HepG2 (cell line): ENCODE measurements at regions not wholly inside any gene's neighbourhood (a gene's known extent, or its start where the extent isn't known, plus 50 kb on each side); places are given as distances from the start of the nearest gene placed in this dataset.

Experiments used
- ATAC-seq: fragments of 200-7000 bp; cut with Tn5 transposase; 3 replicates; pipeline ENCODE4 v1.9.1; 2020; ENCODE audit warnings: mild to moderate bottlenecking, moderate library complexity
- BruUV-seq: library from RNA; stranded (reverse); fragments of 400-500 nt; replicated peaks from 2 replicates; lab custom pipeline; 2021; lab: Mats Ljungman, UMichigan
- CTCF ChIA-PET: fragments of 300-600 bp; formaldehyde crosslinking; extraction: SDS; loops from one replicate; lab custom pipeline; 2021; ENCODE audit warnings: low total read pairs, inconsistent platforms, low intra/inter-chr PET ratio; lab: Yijun Ruan, JAX
- POLR2A ChIA-PET: fragments of 350-600 bp; sonication (Branson Sonifier 250); formaldehyde crosslinking; loops from one replicate; lab custom pipeline; 2020; ENCODE audit warnings: antibody characterized with exemption, inconsistent platforms; lab: Yijun Ruan, JAX
- DNase-seq: peaks from one replicate; pipeline ENCODE4 v3.0.0-alpha.2; 2015; ENCODE audit warnings: low spot score
- FAIRE-seq: peaks from 3 replicates; lab custom pipeline; 2011; peaks lifted over from hg19 to GRCh38; lab: Jason Lieb, UNC
- H2AFZ ChIP-seq: one replicate; pipeline ENCODE4 v1.6.1; 2011; ENCODE audit warnings: low read length, inconsistent platforms
- H3K27ac ChIP-seq: fragments of 300-600 bp; 3 replicates; pipeline ENCODE4 v1.8.0; 2011; ENCODE audit warnings: mixed run types, mild to moderate bottlenecking, mixed read lengths, low read length, inconsistent platforms; ENCODE audit not compliant: insufficient read depth; ENCODE audit errors: extremely low read length
- H3K27me3 ChIP-seq, 2 experiments: fragments of 200-600 bp in 1 of 2; 2 replicates in 1 of 2; 3 replicates in 1 of 2; pipeline versions ENCODE4 v1.6.0 to v1.8.0; 2011; ENCODE audit warnings: low read length in 2 of 2, mild to moderate bottlenecking in 2 of 2, moderate library complexity in 2 of 2, inconsistent platforms in 1 of 2; ENCODE audit not compliant: insufficient read depth in 2 of 2, control insufficient read depth in 1 of 2
- H3K36me3 ChIP-seq, 2 experiments: fragments of 200-600 bp in 1 of 2; replicated peaks in 1 of 2; 2 replicates in 1 of 2; 3 replicates in 1 of 2; pipeline versions ENCODE4 v1.5.1 to v1.8.0; 2011; ENCODE audit warnings: low read length in 2 of 2, inconsistent platforms in 1 of 2; ENCODE audit not compliant: insufficient read depth in 2 of 2, control insufficient read depth in 1 of 2
- H3K4me1 ChIP-seq: 2 replicates; pipeline ENCODE4 v1.5.1; 2012; ENCODE audit warnings: low read length, inconsistent platforms; ENCODE audit not compliant: insufficient read depth
- H3K4me2 ChIP-seq: 2 replicates; pipeline ENCODE4 v1.6.0; 2011; ENCODE audit warnings: low read depth, low read length, inconsistent platforms
- H3K4me3 ChIP-seq, 3 experiments: fragments of 200-600 bp in 1 of 3; sonication (generic), shearing (Covaris generic) in 1 of 3; replicated peaks in 1 of 3; 2 replicates each; pipeline ENCODE4 v1.5.1; 2011 to 2016; ENCODE audit warnings: low read length in 3 of 3, inconsistent platforms in 2 of 3, low read depth in 2 of 3, mild to moderate bottlenecking in 2 of 3, control low read depth in 1 of 3, mixed read lengths in 1 of 3; ENCODE audit not compliant: insufficient read depth in 1 of 3
- H3K79me2 ChIP-seq: one replicate; pipeline ENCODE4 v1.6.1; 2011; ENCODE audit warnings: low read length, inconsistent platforms; ENCODE audit not compliant: insufficient read depth
- H3K9ac ChIP-seq: 2 replicates; pipeline ENCODE4 v1.6.0; 2011; ENCODE audit warnings: mild to moderate bottlenecking, low read depth, low read length, inconsistent platforms; ENCODE audit not compliant: insufficient read depth
- H3K9me3 ChIP-seq: 2 replicates; pipeline ENCODE4 v1.5.1; 2012; ENCODE audit warnings: mild to moderate bottlenecking, low read length
- H4K20me1 ChIP-seq: 2 replicates; pipeline ENCODE4 v1.6.0; 2011; ENCODE audit warnings: inconsistent platforms, mild to moderate bottlenecking, low read length, moderate library complexity; ENCODE audit not compliant: insufficient read depth
- FOXK2 ChIP-seq: fragments of 450-650 bp; IDR thresholded peaks from 2 replicates; pipeline ENCODE4 v1.6.1; 2016
- GFI1 ChIP-seq: sonication (generic); formaldehyde crosslinking; IDR thresholded peaks from 2 replicates; pipeline ENCODE4 v1.5.0; 2020; ENCODE audit warnings: missing genetic modification reagents, mild to moderate bottlenecking, borderline replicate concordance
- HIVEP1 ChIP-seq: sonication (generic); formaldehyde crosslinking; IDR thresholded peaks from 2 replicates; pipeline ENCODE4 v1.4.0; 2020; ENCODE audit warnings: mild to moderate bottlenecking, missing genetic modification reagents
- KDM4B ChIP-seq: sonication (generic); formaldehyde crosslinking; IDR thresholded peaks from 2 replicates; pipeline ENCODE4 v1.4.0; 2020; ENCODE audit warnings: missing genetic modification reagents
- SATB2 ChIP-seq: sonication (generic); formaldehyde crosslinking; IDR thresholded peaks from 2 replicates; pipeline ENCODE4 v1.5.0; 2020; ENCODE audit warnings: missing genetic modification reagents
- U2AF2 ChIP-seq: fragments of 200-400 bp; formaldehyde crosslinking; IDR thresholded peaks from 2 replicates; pipeline ENCODE4 v1.6.1; 2017; ENCODE audit warnings: low read depth, mild to moderate bottlenecking, low read length
- ZNF263 ChIP-seq: sonication (generic); formaldehyde crosslinking; IDR thresholded peaks from 2 replicates; pipeline ENCODE4 v1.4.0; 2020; ENCODE audit warnings: missing genetic modification reagents
- ZNF556 ChIP-seq: sonication (generic); formaldehyde crosslinking; IDR thresholded peaks from 2 replicates; pipeline ENCODE4 v1.4.0; 2020; ENCODE audit warnings: mild to moderate bottlenecking, missing genetic modification reagents, borderline replicate concordance
- ZNF773 ChIP-seq: sonication (generic); formaldehyde crosslinking; IDR thresholded peaks from 2 replicates; pipeline ENCODE4 v1.4.0; 2020; ENCODE audit warnings: missing genetic modification reagents, borderline replicate concordance
- ZNF781 ChIP-seq: sonication (generic); formaldehyde crosslinking; IDR thresholded peaks from 2 replicates; pipeline ENCODE4 v1.5.1; 2020; ENCODE audit warnings: borderline replicate concordance, mild to moderate bottlenecking, missing genetic modification reagents; ENCODE audit errors: not compliant biosample characterization
- WGBS: methylation state at CpG from one replicate; pipeline ENCODE4 v1.1.6; 2017; ENCODE audit warnings: low lambda C conversion rate; 5-methylcytosine and 5-hydroxymethylcytosine counted together
- in situ Hi-C: cut with HindIII; loops from 2 replicates; pipeline ENCODE4 v1.10.0; 2017; ENCODE audit warnings: low pct_unique_long_range_greater_than_20kb; ENCODE audit not compliant: extremely low pct_ligation_motif_present
- intact Hi-C: fragments of 100-400 bp; cut with micrococcal nuclease; formaldehyde crosslinking; loops from one replicate; pipeline ENCODE4 v1.10.0; 2022; ENCODE audit not compliant: unreplicated experiment
- TF ChIP-seq, protein P1 (sequence below), 2 experiments: sonication (generic) in 1 of 2; formaldehyde crosslinking in 1 of 2; IDR thresholded peaks; 2 replicates each; pipeline versions ENCODE4 v1.5.1 to v1.6.1; 2011 to 2020; ENCODE audit warnings: borderline replicate concordance in 1 of 2, low read depth in 1 of 2, low read length in 1 of 2, mild to moderate bottlenecking in 1 of 2, missing genetic modification reagents in 1 of 2, moderate library complexity in 1 of 2
- TF ChIP-seq, protein P2 (sequence below): sonication (generic); formaldehyde crosslinking; IDR thresholded peaks from 2 replicates; pipeline ENCODE4 v1.4.0; 2020; ENCODE audit warnings: mild to moderate bottlenecking, missing genetic modification reagents

DNA sequence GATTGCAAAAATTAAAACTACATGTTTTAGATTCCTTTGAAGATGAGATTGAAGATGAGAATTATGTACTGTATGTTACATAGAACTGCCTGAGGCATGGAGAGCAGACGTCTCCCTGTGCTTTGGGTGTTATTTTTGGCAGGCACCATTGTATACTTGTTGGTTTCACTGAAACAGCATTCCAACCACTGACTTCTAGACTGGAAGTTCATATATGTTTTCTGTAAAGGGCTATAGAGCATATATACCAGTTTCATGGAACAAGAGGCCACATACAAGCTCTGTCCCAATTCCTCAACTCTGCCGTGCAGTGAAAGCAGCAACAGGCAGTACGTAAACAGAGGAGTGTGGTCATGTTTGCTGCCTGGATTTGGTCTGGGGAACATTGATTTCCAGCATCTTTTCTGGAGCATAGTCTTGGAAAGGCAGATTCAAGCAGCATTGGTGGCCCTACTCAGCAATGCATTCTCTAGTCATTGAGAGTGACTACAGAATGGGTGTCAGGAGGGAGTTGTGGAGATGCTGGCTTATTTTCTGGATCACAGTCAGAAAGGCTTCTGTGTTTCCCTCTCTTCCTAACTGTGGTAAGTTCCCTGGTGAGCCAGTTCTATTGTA lies 57.6 kb upstream of the CNTN1 start:
- Histone ChIP-seq H3K36me3 (no peaks in the 10 kb centered on the region), H3K9me3 (no peaks in the 10 kb centered on the region; the same call in 1 of the 2 replicates), H4K20me1 (no peaks in the 10 kb centered on the region), H3K27me3 (no peaks in the 10 kb centered on the region), H3K79me2 (no peaks in the 10 kb centered on the region), H3K4me2 (no peak overlapping the region), H2AFZ (no peak overlapping the region), H3K4me1 (no peaks in the 10 kb centered on the region), H3K9ac (no peak overlapping the region), H3K4me3 (no peak overlapping the region), H3K27ac (no peak overlapping the region)
- TF ChIP-seq GFI1 (CRISPR knock-in tag) (no peak), ZNF773 (CRISPR knock-in tag) (no peak), ZNF781 (CRISPR knock-in tag) (no peak), U2AF2 (no peak), KDM4B (CRISPR knock-in tag) (no peak), HIVEP1 (no peak), ZNF263 (CRISPR knock-in tag) (no peak), SATB2 (no peak)
- ChIA-PET POLR2A (no interaction called here), CTCF (no interaction called here)
- WGBS = 11% methylated on average over 3 of the region's 3 CpGs
- BruUV-seq = no TSS peak
- intact Hi-C loops (no loop called here), in situ Hi-C loops (no loop called here)
- DNase-seq (no peak), FAIRE-seq (no peak), ATAC-seq (no peak)

DNA sequence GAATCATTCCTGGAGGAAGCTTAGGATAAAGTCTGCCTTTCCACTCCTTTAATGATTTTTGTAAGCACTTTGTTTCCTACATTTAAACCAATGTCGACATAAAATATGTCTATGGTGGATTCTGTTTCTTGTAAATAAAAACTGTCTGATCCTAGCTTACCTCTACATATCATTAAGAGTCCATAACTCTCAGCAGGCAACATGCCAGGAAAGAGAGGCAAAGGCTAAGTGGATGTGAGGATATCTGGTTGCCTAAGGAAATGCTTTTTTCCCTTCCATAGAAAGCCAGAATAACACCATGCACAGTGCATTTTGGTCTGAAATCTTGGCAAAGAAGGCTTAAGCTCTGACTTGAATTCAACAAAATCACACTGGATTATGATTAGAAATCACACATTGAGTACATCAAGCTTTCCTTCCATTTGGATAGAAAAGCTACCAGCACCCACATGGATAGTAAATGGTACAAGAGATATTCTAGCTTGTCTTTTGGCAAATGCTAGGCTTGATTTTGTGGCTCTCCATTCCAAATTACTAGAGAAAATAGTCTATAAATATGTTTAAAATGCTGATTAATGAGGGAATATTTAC lies 57.0 kb upstream of the CNTN1 start:
- Histone ChIP-seq H3K4me3 (no peak overlapping the region), H3K27ac (no peak overlapping the region), H3K4me2 (no peak overlapping the region), H2AFZ (no peak overlapping the region), H3K36me3 (no peaks in the 10 kb centered on the region), H3K4me1 (no peaks in the 10 kb centered on the region), H3K9ac (no peak overlapping the region), H3K9me3 (no peaks in the 10 kb centered on the region; the same call in 1 of the 2 replicates), H3K79me2 (no peaks in the 10 kb centered on the region)
- no TSS peak for BruUV-seq
- DNase-seq (no peak), ATAC-seq (no peak)
- intact Hi-C loops (no loop called here), in situ Hi-C loops (no loop called here)
- CTCF ChIA-PET = no interaction called here
- WGBS = 0% methylated on average over 1 of the region's 1 CpG
- TF ChIP-seq FOXK2 = no peak
- TF ChIP-seq, protein P1, sequence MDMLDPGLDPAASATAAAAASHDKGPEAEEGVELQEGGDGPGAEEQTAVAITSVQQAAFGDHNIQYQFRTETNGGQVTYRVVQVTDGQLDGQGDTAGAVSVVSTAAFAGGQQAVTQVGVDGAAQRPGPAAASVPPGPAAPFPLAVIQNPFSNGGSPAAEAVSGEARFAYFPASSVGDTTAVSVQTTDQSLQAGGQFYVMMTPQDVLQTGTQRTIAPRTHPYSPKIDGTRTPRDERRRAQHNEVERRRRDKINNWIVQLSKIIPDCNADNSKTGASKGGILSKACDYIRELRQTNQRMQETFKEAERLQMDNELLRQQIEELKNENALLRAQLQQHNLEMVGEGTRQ (IDR thresholded peaks at IDR 0.05; ENCODE audit: low read depth, low read length) = no peak
- TF ChIP-seq, protein P1 (CRISPR knock-in tag; IDR thresholded peaks at IDR 0.05; ENCODE audit: borderline replicate concordance) = no peak
- no peak for TF ChIP-seq ZNF556 (CRISPR knock-in tag)
- TF ChIP-seq, protein P2, sequence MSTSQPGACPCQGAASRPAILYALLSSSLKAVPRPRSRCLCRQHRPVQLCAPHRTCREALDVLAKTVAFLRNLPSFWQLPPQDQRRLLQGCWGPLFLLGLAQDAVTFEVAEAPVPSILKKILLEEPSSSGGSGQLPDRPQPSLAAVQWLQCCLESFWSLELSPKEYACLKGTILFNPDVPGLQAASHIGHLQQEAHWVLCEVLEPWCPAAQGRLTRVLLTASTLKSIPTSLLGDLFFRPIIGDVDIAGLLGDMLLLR = no peak
- TF ChIP-seq, all 625 proteins: peak for 0
- Histone ChIP-seq H3K27me3 (no peaks in the 10 kb centered on the region), H4K20me1 (no peaks in the 10 kb centered on the region)
- POLR2A ChIA-PET = no interaction called here
- FAIRE-seq = no peak
